GM18868 (cell line): ENCODE measurements at regions not wholly inside any gene's neighbourhood (a gene's known extent, or its start where the extent isn't known, plus 50 kb on each side); places are given as distances from the start of the nearest gene placed in this dataset.

Experiments used
- ATAC-seq: cut with Tn5 transposase; IDR thresholded peaks from one replicate; pipeline ENCODE4 v1.9.1; 2021; ENCODE audit warnings: mild to moderate bottlenecking, moderate library complexity; ENCODE audit not compliant: unreplicated experiment

DNA sequence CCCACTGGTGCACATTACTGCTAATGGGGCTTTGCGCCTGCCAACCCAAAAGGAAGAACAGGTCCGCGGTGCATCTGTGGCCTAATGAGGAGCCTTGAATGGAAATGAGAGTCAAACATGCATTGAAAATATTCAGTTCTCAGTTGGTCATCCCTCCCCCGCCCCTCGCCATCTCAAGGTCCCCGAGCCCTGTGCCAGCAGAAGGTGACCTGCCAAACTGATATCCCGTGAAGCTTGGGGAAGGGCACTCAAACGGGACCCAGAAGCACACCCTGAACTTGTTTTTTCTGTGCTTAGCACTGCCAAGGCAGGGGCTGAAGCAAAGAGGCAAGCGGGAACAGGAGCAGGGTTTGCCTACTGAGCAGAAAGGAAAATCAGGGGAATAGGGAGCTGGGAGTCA lies 67.9 kb upstream of the ZNF648 start:
- no peak for ATAC-seq

GRCh38 chr1:182128502-182128901 lies 67.0 kb upstream of the ZNF648 start:
- ATAC-seq, result no peak

DNA sequence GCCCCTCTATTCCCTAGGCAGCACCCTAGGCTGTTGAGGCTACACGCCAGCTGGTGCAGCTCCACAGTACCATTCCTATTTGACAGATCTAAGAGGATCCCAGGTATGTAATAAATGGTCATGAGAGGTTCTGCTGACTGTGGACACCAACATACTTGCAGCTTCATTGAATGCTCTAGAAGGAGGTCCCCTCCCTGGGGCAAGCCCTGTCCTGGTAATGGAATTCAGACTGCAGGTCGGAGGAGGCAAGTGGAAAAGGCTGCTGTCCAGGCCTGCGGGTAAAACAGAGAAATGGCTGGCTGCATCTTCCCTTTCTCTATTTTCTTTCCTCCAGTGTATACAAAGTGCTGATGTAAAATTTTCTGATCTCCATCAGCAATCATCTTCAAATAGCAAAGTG lies 66.1 kb upstream of the ZNF648 start:
- no peak for ATAC-seq

DNA sequence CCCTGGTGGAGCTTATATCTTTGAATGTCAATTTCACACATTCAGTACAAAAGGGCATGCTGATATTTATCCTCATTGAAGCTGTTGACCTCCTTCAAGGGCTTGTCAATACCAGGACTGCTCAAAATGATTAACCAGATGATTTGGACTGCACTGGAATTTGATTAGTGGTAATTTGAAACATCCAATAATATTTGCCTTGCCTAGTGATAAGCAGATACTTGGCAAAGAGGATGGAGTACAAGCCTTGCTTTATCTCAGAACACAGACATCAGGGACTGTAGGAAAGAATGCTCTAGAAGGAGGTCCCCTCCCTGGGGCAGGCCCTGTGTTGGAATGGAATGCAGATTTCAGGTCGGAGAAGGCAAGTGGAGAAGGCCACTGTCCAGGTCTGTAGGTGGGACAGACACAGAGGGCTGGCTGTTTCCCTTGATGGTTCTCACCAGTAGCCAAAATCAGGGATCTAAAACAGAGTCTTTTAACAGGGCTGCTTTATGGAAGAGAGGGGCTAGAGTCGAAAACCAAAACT lies 64.8 kb upstream of the ZNF648 start:
- no peak for ATAC-seq

DNA sequence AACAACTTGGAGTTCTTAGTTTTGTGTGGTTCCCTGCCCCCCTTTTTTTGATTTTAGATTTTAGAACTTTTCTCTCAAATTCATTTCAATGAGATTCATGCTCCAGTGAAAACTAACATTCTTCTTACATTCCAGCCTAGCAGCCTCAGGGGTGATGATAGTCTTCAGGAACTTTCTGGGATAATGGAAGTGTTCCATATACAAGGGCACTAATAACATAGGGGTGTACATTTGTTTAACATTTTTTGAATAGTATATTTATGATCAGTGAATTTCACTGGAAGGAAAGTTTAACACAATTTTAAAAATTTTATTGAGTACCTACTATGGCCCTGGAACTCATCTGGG lies 61.4 kb upstream of the ZNF648 start:
- ATAC-seq, result no peak

DNA sequence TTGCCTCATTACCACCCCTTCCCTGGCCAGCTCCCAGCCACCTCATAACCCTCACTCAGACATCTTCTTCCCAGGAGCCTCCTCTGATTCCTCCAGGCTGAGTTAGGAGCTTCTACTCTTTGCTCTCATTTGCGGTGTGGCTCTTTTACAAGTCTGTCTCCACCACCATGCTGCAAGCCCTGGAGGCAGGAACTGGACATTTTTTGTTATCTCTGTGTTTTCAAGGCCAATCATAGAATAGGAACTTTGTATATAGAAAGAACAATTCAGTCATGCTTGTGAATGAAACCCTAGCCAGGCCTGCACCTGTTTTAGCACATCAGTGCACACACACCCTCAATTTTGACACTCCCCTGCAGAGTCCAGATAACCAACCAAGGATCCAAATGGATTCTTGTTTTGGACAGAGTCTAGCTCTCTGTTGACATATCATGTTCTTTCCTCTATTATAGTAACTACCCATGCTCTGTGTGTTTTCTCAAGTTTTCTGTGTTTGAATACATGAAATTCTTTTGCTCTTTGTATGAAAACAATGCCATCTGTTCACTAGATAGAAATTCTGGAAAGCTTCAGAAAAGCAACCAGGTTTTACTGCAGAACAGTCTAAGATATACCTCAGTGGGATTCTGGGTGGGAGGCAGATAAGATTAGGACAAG lies 60.9 kb upstream of the ZNF648 start:
- ATAC-seq, result no peak

DNA sequence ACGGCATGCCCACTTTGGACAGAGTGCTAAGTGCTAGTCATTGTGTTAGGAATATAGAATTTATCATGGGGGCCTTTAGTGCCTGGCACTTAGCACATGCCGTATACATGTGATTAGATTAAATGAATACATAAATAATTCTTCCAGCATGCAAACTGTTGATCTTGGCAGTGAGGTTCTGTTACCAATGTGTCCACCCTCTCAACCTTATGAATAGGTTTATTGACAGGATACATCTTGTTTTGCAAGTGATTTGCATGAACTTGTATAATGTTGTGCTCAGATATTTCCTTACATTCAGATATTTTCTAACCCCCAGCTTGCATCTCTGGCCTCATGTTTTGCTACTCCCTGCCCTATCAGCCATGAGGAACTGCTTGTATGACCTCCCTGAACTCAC lies 60.3 kb upstream of the ZNF648 start:
- no peak for ATAC-seq

DNA sequence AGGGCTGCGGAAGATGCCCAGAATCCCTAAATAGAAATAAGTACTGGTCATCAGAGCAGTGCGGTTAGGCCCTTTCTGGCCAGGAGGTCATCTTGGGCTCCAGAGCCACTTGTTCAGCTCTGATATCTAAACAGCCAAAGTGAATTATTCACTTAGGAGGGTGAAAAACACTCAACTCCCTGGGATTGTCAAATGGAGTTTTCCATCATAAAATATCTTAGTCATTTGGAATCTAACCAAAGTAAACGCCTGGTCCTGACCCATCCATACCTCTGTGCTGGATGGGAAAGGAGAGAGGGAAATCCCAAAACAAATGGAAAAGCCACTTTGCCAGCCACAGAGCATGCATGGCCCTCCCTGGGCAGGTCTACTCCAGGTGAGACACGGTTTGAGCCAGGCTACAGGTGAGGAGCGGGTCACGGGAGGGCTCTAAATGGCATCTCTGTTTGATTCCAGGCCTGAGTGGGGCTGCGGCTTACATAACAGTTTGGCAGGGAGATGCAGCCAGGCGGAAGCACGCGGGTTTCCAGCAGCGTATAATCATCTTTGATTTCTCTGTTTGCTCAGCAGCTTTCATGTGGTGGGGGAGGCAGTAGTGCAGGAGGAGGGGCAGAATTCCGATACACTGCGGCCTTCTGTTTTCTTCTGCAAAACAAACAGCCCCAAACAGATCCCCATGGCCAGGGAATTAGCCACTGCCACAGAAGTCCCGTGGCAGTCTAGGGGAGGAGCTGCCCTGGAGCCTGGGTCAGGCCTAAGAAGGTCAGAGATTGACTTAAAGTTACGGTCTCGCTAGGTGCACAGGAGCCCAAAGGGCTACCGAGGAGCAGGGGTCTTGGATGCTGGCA lies 59.1 kb upstream of the ZNF648 start:
- no peak for ATAC-seq

GRCh38 chr1:182119631-182120030 lies 58.1 kb upstream of the ZNF648 start:
- ATAC-seq, result no peak

DNA sequence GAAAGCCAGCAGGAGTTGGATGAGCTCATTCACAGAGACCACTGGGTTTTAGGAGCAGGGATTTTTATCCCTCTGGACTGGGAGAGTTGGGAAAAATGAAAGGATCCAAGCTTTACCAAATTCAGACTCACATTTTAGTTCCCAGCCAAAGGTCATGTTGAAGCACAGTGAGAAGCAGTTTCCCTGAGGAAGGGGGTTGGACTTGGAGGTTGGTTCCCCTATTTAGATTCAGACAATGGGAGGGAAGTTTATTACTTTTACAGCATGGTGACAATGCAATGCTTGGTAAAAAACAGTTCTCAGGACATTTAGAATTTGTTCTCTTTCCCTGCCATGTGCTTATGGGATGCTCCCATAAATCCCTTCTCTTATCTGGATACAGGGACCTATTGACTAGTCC lies 57.3 kb upstream of the ZNF648 start:
- ATAC-seq, result no peak

DNA sequence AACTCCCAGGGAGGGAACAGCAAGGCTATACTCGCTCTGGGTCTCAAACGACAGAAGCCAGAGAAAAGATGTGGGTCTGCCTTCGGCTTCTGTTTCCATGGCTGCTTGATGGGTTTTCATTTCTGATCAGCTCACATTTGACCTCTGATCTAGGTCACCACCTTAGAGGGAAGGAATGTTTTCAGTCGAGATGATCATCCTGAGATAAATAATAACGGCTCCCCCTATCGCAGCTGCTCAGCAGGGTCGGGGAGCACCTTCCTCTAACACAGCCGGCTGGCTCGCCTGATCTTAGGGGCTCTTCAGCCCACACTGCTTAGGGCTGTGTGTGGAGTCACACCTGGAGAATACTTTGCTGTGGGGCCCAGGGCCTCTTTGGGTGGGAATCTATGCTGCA lies 53.1 kb upstream of the ZNF648 start:
- ATAC-seq, result no peak

GRCh38 chr1:182113879-182114626 lies 52.5 kb upstream of the ZNF648 start:
- no peak for ATAC-seq

DNA sequence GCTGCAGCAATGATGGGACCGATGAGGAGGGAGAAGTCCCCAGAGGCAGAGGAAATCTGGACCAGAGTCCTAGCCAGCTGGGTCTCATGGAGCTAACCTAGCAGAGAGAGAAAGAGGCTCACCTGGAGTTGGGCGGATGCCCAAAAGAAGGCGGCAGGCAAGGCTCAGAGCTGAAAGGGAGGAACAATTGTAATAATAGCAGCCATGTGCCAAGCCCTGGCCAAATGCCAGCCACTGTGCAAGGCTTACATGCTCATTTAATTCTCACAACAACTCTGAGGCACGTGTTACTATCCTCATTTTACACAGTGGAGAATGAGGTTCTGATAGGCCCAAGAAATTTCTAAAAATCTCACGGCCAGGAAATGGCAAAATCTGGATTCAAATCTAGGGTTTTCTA lies 50.0 kb upstream of the ZNF648 start:
- no peak for ATAC-seq
